Tibial artery (tissue), 4 donors: ENCODE measurements at regions not wholly inside any gene's neighbourhood (a gene's known extent, or its start where the extent isn't known, plus 50 kb on each side); places are given as distances from the start of the nearest gene placed in this dataset.
A peak's percentile ranks its signal among the peaks of the same experiment; 100 is the strongest.
"Not testable (repeated sequence)": the region's sequence is repeated elsewhere in the genome, so short reads cannot be mapped to it uniquely, and the experiment has no call there.

Source experiments
- DNase-seq, 2 donors: peaks; one replicate each; pipeline ENCODE4 v3.0.0-alpha.2; 2019
- H3K27ac ChIP-seq, 2 donors: fragments of 200-600 bp; sonication (generic) in 1 of 2; 1 replicate in 1 of 2; 2 replicates in 1 of 2; pipeline ENCODE4 v1.5.1; 2018 to 2019; ENCODE audit warnings: mild to moderate bottlenecking in 1 of 2
- H3K27me3 ChIP-seq, 2 donors: fragments of 200-600 bp; sonication (generic) in 1 of 2; one replicate each; pipeline versions ENCODE4 v1.5.1 to v1.6.0; 2016 to 2019
- H3K36me3 ChIP-seq, 3 donors: fragments of 200-600 bp; sonication (generic) in 2 of 3; one replicate each; pipeline ENCODE4 v1.5.1; 2016 to 2019; ENCODE audit warnings: mild to moderate bottlenecking in 2 of 3
- H3K4me1 ChIP-seq, 4 donors: fragments of 200-600 bp; sonication (generic) in 2 of 4; 1 replicate in 3 of 4; 2 replicates in 1 of 4; pipeline ENCODE4 v1.5.1; 2016 to 2019
- H3K4me3 ChIP-seq, 2 donors: fragments of 200-600 bp; sonication (generic) in 1 of 2; 1 replicate in 1 of 2; 2 replicates in 1 of 2; pipeline ENCODE4 v1.5.1; 2018 to 2019; ENCODE audit warnings: mild to moderate bottlenecking in 2 of 2
- H3K9me3 ChIP-seq, 3 donors: fragments of 200-600 bp; sonication (generic) in 1 of 3; one replicate each; pipeline ENCODE4 v1.5.1; 2016 to 2019
- intact Hi-C: fragments of 100-400 bp; cut with DNase I; formaldehyde crosslinking; loops from one replicate; pipeline ENCODE4 v1.15.0; 2023; ENCODE audit warnings: low total_unique reads
- TF ChIP-seq, protein P1 (sequence below), 2 experiments: fragments of 200-600 bp in 1 of 2; fragments of 450-650 bp in 1 of 2; IDR thresholded peaks; one replicate each; pipeline ENCODE4 v1.5.1; 2017 to 2019; ENCODE audit warnings: antibody characterized with exemption in 2 of 2, mild to moderate bottlenecking in 1 of 2, moderate library complexity in 1 of 2

DNA sequence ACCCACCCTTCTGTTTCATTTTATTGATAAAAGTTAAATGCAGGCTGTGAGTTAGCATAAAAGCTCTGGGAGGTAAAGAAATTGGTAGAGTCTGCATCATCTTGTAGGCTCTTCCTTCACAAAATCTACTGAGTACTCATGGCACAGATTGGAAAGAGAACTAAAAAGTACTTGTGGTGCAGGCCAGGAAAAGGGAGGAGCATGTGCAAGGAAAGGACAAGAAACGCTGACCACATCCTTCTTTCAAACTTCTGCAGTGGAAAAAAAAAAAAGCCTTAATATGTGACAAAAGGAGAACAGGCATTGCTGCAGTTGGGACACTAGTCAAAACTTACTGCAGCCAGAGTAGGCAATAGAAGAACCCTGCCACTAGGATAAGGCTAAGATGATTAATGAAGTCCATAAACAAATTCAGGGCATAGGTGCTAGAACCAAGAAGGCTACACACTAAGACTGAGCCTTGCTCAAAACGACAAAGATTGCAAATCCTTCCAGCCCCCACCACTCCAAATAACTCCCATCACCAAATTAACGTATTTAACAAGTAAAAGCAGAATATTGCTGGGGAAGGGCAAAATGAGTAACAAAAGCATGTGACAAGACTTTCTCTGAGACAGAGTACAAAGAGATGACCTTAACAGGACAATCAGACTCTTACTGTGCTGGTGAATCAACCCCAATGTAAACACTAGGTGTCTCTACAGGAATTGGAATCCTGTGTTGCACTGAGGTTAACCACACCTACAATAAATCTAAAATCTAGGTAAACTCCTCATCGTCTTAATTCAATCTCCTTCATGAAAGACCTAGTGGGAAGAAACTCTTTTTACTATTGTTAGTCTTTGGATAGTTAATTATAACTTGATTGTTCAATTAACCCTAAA is 1024.8 kb downstream of the TLE1 start:
- intact Hi-C loops, result no loop called here
- no peaks in the 10 kb centered on the region for H3K9me3 ChIP-seq
- no peak overlapping the region for H3K27ac ChIP-seq
- no peaks in the 10 kb centered on the region for H3K4me1 ChIP-seq
- no peak for DNase-seq
- H3K27me3 ChIP-seq, result no peaks in the 10 kb centered on the region
- H3K36me3 ChIP-seq, result no peaks in the 10 kb centered on the region
- TF ChIP-seq, protein P1, sequence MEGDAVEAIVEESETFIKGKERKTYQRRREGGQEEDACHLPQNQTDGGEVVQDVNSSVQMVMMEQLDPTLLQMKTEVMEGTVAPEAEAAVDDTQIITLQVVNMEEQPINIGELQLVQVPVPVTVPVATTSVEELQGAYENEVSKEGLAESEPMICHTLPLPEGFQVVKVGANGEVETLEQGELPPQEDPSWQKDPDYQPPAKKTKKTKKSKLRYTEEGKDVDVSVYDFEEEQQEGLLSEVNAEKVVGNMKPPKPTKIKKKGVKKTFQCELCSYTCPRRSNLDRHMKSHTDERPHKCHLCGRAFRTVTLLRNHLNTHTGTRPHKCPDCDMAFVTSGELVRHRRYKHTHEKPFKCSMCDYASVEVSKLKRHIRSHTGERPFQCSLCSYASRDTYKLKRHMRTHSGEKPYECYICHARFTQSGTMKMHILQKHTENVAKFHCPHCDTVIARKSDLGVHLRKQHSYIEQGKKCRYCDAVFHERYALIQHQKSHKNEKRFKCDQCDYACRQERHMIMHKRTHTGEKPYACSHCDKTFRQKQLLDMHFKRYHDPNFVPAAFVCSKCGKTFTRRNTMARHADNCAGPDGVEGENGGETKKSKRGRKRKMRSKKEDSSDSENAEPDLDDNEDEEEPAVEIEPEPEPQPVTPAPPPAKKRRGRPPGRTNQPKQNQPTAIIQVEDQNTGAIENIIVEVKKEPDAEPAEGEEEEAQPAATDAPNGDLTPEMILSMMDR (IDR thresholded peaks at IDR 0.05), result no peak
- H3K4me3 ChIP-seq, result no peak overlapping the region

DNA sequence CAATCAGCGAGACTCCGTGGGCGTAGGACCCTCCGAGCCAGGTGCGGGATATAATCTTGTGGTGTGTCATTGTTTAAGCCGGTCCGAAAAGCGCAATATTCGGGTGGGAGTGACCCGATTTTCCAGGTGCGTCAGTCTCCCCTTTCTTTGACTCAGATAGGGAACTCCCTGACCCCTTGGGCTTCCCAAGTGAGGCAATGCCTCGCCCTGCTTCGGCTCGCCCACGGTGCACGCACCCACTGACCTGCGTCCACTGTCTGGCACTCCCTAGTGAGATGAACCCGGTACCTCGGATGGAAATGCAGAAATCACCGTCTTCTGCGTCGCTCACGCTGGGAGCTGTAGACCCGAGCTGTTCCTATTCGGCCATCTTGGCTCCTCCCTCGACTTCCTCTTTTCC is 1029.6 kb downstream of the TLE1 start:
- H3K9me3 ChIP-seq, H3K27ac ChIP-seq, H3K4me1 ChIP-seq, intact Hi-C loops, H3K27me3 ChIP-seq, DNase-seq, H3K4me3 ChIP-seq, H3K36me3 ChIP-seq: not testable (repeated sequence)

DNA sequence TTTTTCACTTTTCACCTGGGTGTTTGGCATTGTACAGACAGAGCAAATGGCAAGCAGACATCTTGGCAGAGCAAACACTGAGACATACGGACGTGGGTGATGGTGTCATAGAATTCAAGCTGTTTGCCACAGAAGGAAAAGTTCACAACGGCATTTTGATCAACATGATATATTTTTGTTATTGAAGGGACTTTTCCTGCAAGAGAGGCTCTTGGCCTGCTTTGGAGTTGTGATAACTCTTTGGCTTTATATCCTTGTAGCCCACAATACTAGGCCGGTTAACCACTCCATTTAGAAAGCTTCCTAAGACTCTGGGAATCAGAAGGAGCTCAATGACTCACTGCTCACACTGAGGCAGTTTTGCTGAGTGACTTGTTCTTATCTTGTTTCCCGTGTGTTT is 1038.3 kb downstream of the TLE1 start:
- Histone ChIP-seq H3K9me3 (no peaks in the 10 kb centered on the region), H3K36me3 (no peaks in the 10 kb centered on the region), H3K4me1 (peaks cover 0 to 19% (median 9%) of the 10 kb centered on the region in 4 donors), H3K27ac (no peak overlapping the region), H3K27me3 (no peaks in the 10 kb centered on the region), H3K4me3 (no peak overlapping the region)
- DNase-seq, result no peak
- intact Hi-C loops, result no loop called here
- TF ChIP-seq, protein P1 (IDR thresholded peaks at IDR 0.05), result no peak

DNA sequence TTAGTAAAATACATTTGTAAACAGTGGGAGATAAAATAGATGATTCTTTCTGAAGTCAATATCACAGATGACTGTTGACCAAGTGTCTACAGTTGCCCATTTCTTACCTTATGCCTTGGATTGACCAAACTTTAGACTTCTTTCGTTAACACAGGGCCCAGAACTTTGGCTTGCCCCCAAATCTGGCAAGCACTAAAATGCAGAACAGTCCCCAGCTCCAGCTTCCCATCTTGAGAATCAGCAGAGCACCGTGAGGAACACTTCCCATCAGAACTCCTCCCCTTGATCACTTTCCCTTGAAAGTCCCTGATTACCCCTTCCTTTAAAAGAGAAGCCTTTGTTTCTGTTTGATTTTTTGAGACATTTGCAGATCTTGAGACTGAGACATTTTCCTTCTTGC is 1039.9 kb downstream of the TLE1 start:
- Histone ChIP-seq H3K4me1 (peaks cover 0 to 19% (median 9%) of the 10 kb centered on the region in 4 donors), H3K27ac (peak overlapping the region in 1 of 2 donors; percentile 13), H3K9me3 (no peaks in the 10 kb centered on the region), H3K4me3 (no peak overlapping the region), H3K27me3 (no peaks in the 10 kb centered on the region), H3K36me3 (no peaks in the 10 kb centered on the region)
- DNase-seq, result no peak
- TF ChIP-seq, protein P1 (IDR thresholded peaks at IDR 0.05), result no peak
- intact Hi-C loops, result no loop called here

DNA sequence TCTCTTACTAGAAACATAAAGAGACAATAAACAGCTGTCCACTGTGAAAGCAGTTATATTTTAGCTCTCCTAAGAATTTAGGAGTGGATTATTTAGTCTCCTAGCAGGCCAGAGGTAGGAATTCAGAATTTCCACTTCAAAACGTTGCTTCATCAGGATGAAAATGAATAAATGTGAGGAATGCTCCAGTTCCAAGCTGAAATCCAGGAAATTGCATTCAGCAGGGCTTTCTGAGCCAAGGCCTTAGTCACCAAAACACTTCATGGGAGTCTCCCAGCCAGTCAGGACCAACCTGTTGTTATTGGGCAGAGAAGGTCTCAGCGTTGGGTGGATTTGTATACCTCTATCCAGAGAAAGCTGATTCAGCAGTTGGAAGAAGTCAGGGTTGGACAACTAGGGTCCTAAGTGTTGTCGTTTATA is 1040.3 kb downstream of the TLE1 start:
- intact Hi-C loops, result no loop called here
- Histone ChIP-seq H3K36me3 (no peaks in the 10 kb centered on the region), H3K4me1 (peaks cover 0 to 19% (median 9%) of the 10 kb centered on the region in 4 donors), H3K27ac (no peak overlapping the region), H3K9me3 (no peaks in the 10 kb centered on the region), H3K27me3 (no peaks in the 10 kb centered on the region), H3K4me3 (no peak overlapping the region)
- DNase-seq, result peak in 1 of 2 donors; percentile 51
- TF ChIP-seq, protein P1 (IDR thresholded peaks at IDR 0.05), result no peak

DNA sequence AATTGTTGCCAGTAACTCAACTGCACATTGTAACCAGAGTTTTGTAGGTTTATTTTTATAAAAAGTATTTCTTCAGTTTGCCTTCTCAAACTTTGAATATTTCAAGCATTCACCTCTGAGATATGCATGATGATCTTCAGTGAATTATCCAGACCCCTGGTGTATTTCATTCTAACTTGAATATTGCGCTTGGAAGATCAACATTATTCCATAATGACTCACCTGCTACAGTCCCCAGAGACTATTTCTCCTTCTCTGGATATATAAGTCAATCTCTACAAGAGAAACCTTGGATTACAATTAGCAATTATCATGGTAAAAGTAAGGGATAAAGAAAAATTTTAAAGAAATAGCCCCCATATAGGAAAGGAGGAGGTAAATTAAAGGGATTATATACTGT is 1041.0 kb downstream of the TLE1 start:
- TF ChIP-seq, protein P1 (IDR thresholded peaks at IDR 0.05), result no peak
- H3K36me3 ChIP-seq, result no peaks in the 10 kb centered on the region
- intact Hi-C loops, result no loop called here
- H3K4me3 ChIP-seq, result no peak overlapping the region
- no peaks in the 10 kb centered on the region for H3K27me3 ChIP-seq
- H3K9me3 ChIP-seq, result no peaks in the 10 kb centered on the region
- no peak overlapping the region for H3K27ac ChIP-seq
- peaks cover 0 to 19% (median 9%) of the 10 kb centered on the region in 4 donors for H3K4me1 ChIP-seq
- DNase-seq, result no peak
